ENCODE measurements at regions not wholly inside any gene's neighbourhood (a gene's known extent, or its start where the extent isn't known, plus 50 kb on each side); places are given as distances from the start of the nearest gene placed in this dataset.

GRCh38 chr6:14762077-14762476 lies 483.8 kb upstream of the JARID2 start:
- Histone ChIP-seq H3K27me3 (replicated peaks) (no peaks in the 10 kb centered on the region), H3K27ac (no peak overlapping the region), H3K4me3 (ENCODE audit: low read depth, low read length) (no peak overlapping the region), H3K36me3 (replicated peaks) (no peaks in the 10 kb centered on the region)
- no peak for TF ChIP-seq CTCF (IDR thresholded peaks at IDR 0.05; ENCODE audit: low read depth, low read length, missing control alignments)
- in situ Hi-C loops (cut with HindIII; ENCODE audit: low pct_ligation_motif_present, low sequenced_read_pairs), result no loop called here
- DNase-seq, result no peak

GRCh38 chr6:14763139-14763538 lies 482.7 kb upstream of the JARID2 start:
- Histone ChIP-seq H3K27ac (no peak overlapping the region), H3K27me3 (replicated peaks) (no peaks in the 10 kb centered on the region), H3K36me3 (replicated peaks) (no peaks in the 10 kb centered on the region), H3K4me3 (ENCODE audit: low read depth, low read length) (no peak overlapping the region)
- DNase-seq, result peak; percentile 19
- TF ChIP-seq CTCF (IDR thresholded peaks at IDR 0.05; ENCODE audit: low read depth, low read length, missing control alignments), result no peak
- in situ Hi-C loops (cut with HindIII; ENCODE audit: low pct_ligation_motif_present, low sequenced_read_pairs), result no loop called here

- Histone ChIP-seq H3K27ac (no peak overlapping the region), H3K36me3 (replicated peaks) (no peaks in the 10 kb centered on the region), H3K4me3 (ENCODE audit: low read depth, low read length) (no peak overlapping the region), H3K27me3 (replicated peaks) (no peaks in the 10 kb centered on the region)
- in situ Hi-C loops (cut with HindIII; ENCODE audit: low pct_ligation_motif_present, low sequenced_read_pairs), result no loop called here
- no peak for TF ChIP-seq CTCF (IDR thresholded peaks at IDR 0.05; ENCODE audit: low read depth, low read length, missing control alignments)
- DNase-seq, result no peak
Observed at GRCh38 chr6:14763616-14764015, 482.3 kb upstream of the JARID2 start.

- H3K27me3 ChIP-seq (replicated peaks), result no peaks in the 10 kb centered on the region
- no peaks in the 10 kb centered on the region for H3K36me3 ChIP-seq (replicated peaks)
- no peak overlapping the region for H3K27ac ChIP-seq
- no peak overlapping the region for H3K4me3 ChIP-seq (ENCODE audit: low read depth, low read length)
- in situ Hi-C loops (cut with HindIII; ENCODE audit: low pct_ligation_motif_present, low sequenced_read_pairs), result no loop called here
- DNase-seq, result peak; percentile 2
- TF ChIP-seq CTCF (IDR thresholded peaks at IDR 0.05; ENCODE audit: low read depth, low read length, missing control alignments), result no peak
Observed at GRCh38 chr6:14765106-14765505, 480.8 kb upstream of the JARID2 start.

- H3K27ac ChIP-seq, result no peak overlapping the region
- in situ Hi-C loops (cut with HindIII; ENCODE audit: low pct_ligation_motif_present, low sequenced_read_pairs), result no loop called here
- DNase-seq, result no peak
- no peak overlapping the region for H3K4me3 ChIP-seq (ENCODE audit: low read depth, low read length)
- no peaks in the 10 kb centered on the region for H3K27me3 ChIP-seq (replicated peaks)
- H3K36me3 ChIP-seq (replicated peaks), result no peaks in the 10 kb centered on the region
- TF ChIP-seq CTCF (IDR thresholded peaks at IDR 0.05; ENCODE audit: low read depth, low read length, missing control alignments), result no peak
Observed at GRCh38 chr6:14765721-14766390, 480.0 kb upstream of the JARID2 start.

- Histone ChIP-seq H3K4me3 (ENCODE audit: low read depth, low read length) (no peak overlapping the region), H3K27ac (no peak overlapping the region), H3K27me3 (replicated peaks) (no peaks in the 10 kb centered on the region), H3K36me3 (replicated peaks) (no peaks in the 10 kb centered on the region)
- in situ Hi-C loops (cut with HindIII; ENCODE audit: low pct_ligation_motif_present, low sequenced_read_pairs), result no loop called here
- TF ChIP-seq CTCF (IDR thresholded peaks at IDR 0.05; ENCODE audit: low read depth, low read length, missing control alignments), result no peak
- DNase-seq, result no peak
Observed at GRCh38 chr6:14766391-14766994, 479.4 kb upstream of the JARID2 start.
